Stimulated activated CD4-positive, alpha-beta T cell treated with anti-CD3 and anti-CD28 coated beads, Interleukin-1b, Interleukin-23, amount 100 ng/mL, for 4 hours (primary cell): ENCODE measurements at regions not wholly inside any gene's neighbourhood (a gene's known extent, or its start where the extent isn't known, plus 50 kb on each side); places are given as distances from the start of the nearest gene placed in this dataset.

Source experiments
- DNase-seq, 2 donors: peaks; one replicate each; pipeline ENCODE4 v3.0.0-alpha.2; 2020; ENCODE audit warnings: low read depth in 2 of 2

- DNase-seq: no peak
These were observed 797.6 kb upstream of the ARRDC4 start for GRCh38 chr15:97162805-97163495.

DNA sequence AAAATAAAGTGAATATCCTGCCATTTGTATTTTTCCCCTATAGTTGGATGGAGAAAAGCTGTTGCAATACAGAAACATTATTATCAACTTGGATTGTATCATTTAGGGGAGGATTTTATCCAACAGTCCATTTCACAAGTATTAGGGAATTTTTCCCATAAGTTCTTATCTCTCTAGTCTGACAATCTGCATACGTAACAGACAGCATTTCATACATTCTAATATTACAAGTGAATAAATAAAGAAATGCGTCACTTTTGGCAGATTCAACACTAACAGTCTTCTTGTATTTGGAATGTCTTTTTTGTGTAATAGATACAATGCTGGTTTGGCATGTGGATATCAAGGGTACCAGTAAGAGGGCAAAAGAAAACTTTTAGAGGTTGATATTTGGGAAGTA lies 795.3 kb upstream of the ARRDC4 start:
- no peak for DNase-seq

- no peak for DNase-seq
These were observed 791.6 kb upstream of the ARRDC4 start for GRCh38 chr15:97168704-97169475.

- DNase-seq: no peak
These were observed 788.9 kb upstream of the ARRDC4 start for GRCh38 chr15:97171556-97171955.

GRCh38 chr15:97174886-97175540 lies 785.5 kb upstream of the ARRDC4 start:
- no peak for DNase-seq

DNA sequence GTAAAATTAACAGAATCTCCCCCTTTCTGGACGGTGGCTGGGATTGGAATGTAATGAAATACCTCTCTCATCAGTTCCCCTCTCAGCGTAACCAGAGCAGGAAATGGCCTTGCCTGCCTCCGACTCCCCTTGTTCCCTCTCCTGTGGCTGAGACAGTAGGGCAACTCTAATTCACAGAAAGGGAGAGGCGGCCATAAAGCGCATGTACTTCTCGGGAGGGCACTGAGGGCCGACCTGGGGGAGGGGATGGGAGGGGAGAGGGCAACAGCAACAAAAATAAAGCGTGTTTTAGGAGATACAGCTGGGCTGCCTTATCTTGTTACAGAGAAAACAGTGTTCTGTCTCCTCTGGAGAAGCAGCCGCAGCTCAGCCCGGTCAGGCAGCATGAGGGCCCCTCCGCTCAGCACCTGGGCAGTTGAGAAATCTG lies 783.3 kb upstream of the ARRDC4 start:
- DNase-seq: no peak

- no peak for DNase-seq
These were observed 777.9 kb upstream of the ARRDC4 start for GRCh38 chr15:97182581-97182980.

GRCh38 chr15:97189162-97189780 lies 771.2 kb upstream of the ARRDC4 start:
- DNase-seq: no peak

DNA sequence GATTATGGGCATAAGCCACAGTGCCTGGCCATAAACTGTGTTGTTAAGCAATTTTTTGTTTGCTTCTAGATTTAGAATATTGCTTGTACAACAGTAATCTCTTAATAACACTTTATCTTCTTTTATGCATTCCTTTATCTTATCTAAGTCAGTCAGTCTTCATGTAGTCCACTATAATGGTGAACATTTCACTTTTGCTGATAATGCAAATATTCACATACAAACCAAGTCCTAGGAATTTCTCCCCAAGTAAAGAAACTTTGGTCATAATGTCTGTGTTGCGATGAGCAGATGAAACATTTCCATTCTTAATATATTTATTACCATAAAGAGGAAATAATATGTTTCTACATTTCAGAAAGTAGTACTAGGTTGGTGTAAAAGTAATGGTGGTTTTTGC lies 765.8 kb upstream of the ARRDC4 start:
- no peak for DNase-seq

DNA sequence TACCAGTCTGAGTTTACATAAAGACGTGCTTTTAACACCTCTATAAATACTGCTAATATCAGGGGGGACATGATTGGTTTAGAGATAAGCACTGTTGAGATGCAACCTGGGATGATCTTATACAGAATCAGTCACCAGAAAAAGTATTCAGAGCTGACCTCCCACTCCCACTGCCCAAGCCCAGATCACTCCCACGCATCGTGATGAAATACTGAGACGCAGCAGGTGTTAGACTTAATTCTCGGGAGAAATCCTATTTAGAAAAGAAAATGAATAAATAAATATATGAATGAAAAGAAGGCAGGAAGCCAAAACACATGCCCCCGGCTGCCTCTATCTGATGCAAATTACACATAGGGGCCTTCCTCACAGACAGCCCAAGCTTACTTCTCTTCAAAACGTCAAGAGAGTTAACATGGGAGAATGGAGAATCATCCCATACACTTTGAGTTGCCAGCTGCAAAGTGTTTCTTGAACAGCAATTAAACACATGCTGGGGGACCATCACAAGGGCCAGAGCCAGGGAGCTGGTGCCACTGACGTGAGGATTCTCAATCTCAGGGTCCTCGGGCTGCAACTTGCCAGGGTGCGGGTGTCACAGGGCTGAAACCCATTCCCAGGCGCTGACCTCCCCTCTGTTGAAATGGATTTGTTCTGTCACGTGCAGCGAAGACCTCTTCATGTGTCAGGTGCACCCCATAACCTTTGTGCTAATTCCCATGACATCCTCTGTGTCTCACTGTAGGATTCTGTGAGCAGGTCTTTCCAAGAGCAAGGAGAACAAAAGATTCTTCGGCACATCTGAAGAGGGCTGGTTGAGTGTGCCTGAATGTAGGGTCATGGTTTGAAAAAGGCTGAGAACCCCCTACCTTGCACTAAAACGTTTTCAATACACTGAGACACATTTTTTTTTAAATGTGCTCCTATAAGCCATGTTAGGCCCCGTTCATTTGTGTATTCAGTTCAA lies 764.2 kb upstream of the ARRDC4 start:
- DNase-seq: no peak

- no peak for DNase-seq
These were observed 761.0 kb upstream of the ARRDC4 start for GRCh38 chr15:97199393-97200051.

GRCh38 chr15:97200161-97200560 lies 760.3 kb upstream of the ARRDC4 start:
- no peak for DNase-seq

DNA sequence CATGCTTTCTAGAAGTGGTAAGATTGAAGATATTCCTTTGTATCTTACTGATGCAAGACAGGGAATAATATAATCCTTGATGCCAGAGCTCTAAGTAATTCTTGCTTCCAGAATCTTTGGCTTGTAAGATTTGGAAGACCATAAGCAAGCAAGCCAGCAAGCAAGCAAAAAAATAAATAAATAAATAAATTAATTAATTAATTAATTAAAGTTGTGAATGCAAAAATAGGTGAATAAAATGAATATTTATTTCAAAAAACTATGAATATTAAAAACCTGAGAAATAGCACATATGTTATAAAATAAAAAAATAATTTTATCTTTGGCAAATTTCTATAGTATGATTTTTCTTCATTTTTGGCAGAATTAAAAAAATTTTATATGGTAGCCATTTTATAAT lies 750.2 kb upstream of the ARRDC4 start:
- no peak for DNase-seq

- no peak for DNase-seq
These were observed 744.9 kb upstream of the ARRDC4 start for GRCh38 chr15:97215629-97216028.

- DNase-seq: no peak
These were observed 736.3 kb upstream of the ARRDC4 start for GRCh38 chr15:97224191-97224641.

DNA sequence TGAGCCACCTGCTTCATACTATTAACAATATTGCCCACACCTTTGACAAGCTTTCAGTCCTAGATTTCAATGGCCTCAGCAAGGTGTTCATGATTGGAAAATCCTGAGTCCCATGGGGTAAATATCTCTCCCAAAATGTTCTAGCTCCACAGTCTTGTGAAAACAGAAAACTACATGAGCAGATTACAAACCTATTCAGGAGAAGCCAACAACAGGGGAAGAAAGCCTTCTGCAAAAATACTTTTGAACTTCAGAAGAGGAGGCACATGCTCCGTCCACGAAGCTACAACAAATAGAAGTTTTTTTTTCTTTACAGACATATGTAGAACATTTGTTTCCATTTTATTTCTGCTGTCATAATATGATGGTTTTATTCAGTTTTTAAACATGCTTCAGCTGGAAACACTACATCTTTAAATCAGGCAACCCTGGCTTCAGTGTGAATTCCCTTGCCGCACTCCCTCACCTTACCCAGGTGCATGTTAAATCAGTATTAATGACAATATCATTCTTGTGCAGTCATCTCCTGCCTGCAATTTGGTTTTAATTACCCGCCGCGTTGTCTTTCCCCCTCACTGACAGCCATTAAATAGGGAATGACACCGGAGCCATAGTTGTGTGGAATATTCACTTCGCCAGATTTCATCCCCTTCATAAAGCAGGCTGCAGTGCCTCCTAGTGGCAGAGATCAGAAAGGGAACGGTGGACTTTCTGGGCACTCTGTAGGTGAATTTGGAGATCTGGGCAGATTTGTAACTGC lies 725.5 kb upstream of the ARRDC4 start:
- peak; percentile 1 to 4 for DNase-seq

GRCh38 chr15:97235611-97235985 lies 724.9 kb upstream of the ARRDC4 start:
- no peak for DNase-seq

DNA sequence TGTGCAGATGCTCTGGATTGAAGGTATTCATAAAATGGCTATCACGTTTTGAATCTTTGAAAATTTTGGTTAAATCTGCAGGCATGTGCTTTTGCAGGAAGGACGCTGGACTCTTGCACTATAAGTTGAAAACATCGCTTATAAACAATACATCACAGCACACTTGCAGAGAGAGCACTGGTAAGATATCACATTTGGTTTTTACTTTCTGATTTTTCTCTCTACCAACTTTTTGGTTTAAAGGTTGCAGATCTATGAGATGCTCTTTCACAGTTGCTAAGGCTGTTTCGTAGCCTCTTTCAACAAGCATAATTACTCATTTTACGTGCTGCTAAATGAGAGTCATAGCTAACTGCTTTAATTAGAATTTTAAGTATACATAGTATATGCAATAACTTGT lies 724.4 kb upstream of the ARRDC4 start:
- DNase-seq: no peak

DNA sequence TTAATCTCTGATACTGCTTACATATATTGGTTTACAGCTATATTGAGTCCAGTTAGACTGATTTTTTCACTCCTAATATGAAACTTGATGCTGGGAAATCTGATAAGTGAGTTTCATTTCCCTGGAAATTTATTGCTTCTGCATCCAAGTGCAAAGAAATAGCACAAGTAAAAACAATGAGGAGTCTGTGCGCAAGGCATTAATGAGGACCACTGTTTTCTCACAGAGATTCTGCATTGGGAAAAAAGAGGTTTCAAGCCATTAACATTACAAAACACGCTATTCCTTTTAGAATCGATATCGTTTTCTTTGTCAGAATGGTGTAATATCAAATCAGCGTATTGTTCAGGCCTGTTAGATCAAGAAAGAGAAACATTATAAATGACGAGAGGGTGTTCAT lies 723.3 kb upstream of the ARRDC4 start:
- no peak for DNase-seq

DNA sequence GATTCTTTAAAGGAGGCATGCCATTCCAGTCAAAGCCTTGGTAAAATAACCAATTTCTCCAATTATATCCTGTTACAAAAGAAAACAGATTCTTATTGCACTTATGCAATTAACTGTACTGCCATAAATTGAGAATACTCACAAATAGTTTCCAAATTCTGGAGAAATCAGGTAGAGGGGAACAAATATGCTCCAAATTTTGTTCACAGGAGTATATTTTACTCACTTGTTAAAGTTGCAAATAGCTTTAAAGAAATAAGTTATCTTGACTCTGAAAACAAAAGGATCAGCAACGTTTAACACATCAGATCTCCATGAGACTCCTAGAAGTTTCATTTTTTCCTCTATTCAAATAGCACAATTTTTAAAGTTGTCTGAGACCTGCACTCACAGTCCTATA lies 712.1 kb upstream of the ARRDC4 start:
- DNase-seq: no peak
